Lung (tissue), 11 donors: ENCODE measurements at regions not wholly inside any gene's neighbourhood (a gene's known extent, or its start where the extent isn't known, plus 50 kb on each side); places are given as distances from the start of the nearest gene placed in this dataset.

Experiments used
- ATAC-seq: fragments of 200-7000 bp; cut with Tn5 transposase; one replicate; pipeline ENCODE4 v1.9.1; 2020; ENCODE audit warnings: moderate number of reproducible peaks; ENCODE audit not compliant: insufficient read depth, low FRiP score
- DNase-seq, 3 donors: peaks; one replicate each; pipeline ENCODE4 v3.0.0-alpha.2; 2013 to 2017
- H3K27ac ChIP-seq, 2 donors: one replicate each; pipeline ENCODE4 v1.5.1; 2013; ENCODE audit warnings: mild to moderate bottlenecking in 2 of 2, moderate library complexity in 2 of 2, control low read depth in 1 of 2, inconsistent platforms in 1 of 2, low read depth in 1 of 2, low read length in 1 of 2
- H3K27me3 ChIP-seq, 3 donors: one replicate each; pipeline ENCODE4 v1.5.1; 2013; ENCODE audit warnings: low read length in 2 of 3; ENCODE audit not compliant: control insufficient read depth in 3 of 3, insufficient read depth in 3 of 3
- H3K36me3 ChIP-seq, 4 donors: one replicate each; pipeline ENCODE4 v1.5.1; 2013; ENCODE audit warnings: low read length in 4 of 4, mild to moderate bottlenecking in 1 of 4, moderate library complexity in 1 of 4; ENCODE audit not compliant: control insufficient read depth in 4 of 4, insufficient read depth in 4 of 4
- H3K4me1 ChIP-seq, 5 donors: one replicate each; pipeline ENCODE4 v1.5.1; 2013; ENCODE audit warnings: low read length in 5 of 5, mild to moderate bottlenecking in 2 of 5, moderate library complexity in 1 of 5; ENCODE audit not compliant: control insufficient read depth in 5 of 5, insufficient read depth in 5 of 5
- H3K4me3 ChIP-seq: one replicate; pipeline ENCODE4 v1.5.1; 2013; ENCODE audit warnings: mild to moderate bottlenecking, control low read depth, moderate library complexity
- H3K9ac ChIP-seq, 2 donors: one replicate each; pipeline ENCODE4 v1.5.1; 2013; ENCODE audit warnings: low read length in 2 of 2, control low read depth in 1 of 2; ENCODE audit not compliant: insufficient read depth in 1 of 2
- H3K9me3 ChIP-seq, 4 donors: one replicate each; pipeline ENCODE4 v1.5.1; 2013; ENCODE audit warnings: low read length in 3 of 4, mild to moderate bottlenecking in 1 of 4, moderate library complexity in 1 of 4; ENCODE audit not compliant: control insufficient read depth in 4 of 4, insufficient read depth in 3 of 4
- WGBS, 2 donors: extraction: QIAGEN DNeasy Blood & Tissue Kit; methylation state at CpG; one replicate each; pipeline ENCODE4 v1.1.7; 2013; 5-methylcytosine and 5-hydroxymethylcytosine counted together
- TF ChIP-seq, protein P1 (sequence below): IDR thresholded peaks from 2 replicates; pipeline ENCODE4 v1.5.1; 2012; ENCODE audit warnings: mild to moderate bottlenecking; ENCODE audit errors: control extremely low read depth, extremely low read depth
- donor health status: control.
- donor health status: control.
- donor health status: Bipolar disorder and iron deficiency.
- donor health status: healthy.
- donor health status: DM: yes; HTN: yes; CAD: no.

DNA sequence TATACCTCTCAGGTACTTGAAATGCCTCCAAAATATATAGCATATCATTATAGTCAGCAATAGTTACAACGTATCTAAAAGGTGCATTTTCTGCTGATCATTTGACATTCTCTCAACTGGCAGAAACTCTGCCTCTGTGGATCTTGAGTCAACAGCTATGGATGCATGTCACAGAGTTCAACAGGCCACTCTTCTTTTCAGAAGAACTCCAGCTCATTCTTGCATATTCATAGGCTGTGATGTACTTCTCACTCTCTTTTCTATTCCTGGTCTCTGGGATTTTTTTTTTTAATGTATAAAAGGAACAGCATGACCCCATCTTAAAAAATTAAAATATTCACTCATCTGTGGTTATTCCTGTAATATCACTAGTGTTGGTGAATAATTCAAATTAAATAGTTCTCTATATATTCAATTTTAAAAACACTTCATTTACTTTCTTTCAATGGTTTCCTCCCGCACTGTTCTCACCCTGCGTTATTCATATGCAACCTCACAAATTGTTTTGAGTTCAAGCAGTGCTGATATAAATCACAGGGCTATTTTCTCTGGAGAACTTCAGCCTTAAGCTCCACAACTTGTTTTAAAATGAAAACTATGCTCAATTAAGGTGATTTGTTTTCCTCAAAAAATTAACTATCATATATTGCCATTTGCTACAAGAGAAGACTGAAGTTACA, 1111.2 kb upstream of the ADGRL3 start:
- 61 to 71% methylated on average over 3 of the region's 3 CpGs for WGBS, 2 donors
- ATAC-seq (no peak), DNase-seq (no peak)
- no peaks in the 10 kb centered on the region for H3K4me1 ChIP-seq
- no peak overlapping the region for H3K4me3 ChIP-seq
- TF ChIP-seq, protein P1, sequence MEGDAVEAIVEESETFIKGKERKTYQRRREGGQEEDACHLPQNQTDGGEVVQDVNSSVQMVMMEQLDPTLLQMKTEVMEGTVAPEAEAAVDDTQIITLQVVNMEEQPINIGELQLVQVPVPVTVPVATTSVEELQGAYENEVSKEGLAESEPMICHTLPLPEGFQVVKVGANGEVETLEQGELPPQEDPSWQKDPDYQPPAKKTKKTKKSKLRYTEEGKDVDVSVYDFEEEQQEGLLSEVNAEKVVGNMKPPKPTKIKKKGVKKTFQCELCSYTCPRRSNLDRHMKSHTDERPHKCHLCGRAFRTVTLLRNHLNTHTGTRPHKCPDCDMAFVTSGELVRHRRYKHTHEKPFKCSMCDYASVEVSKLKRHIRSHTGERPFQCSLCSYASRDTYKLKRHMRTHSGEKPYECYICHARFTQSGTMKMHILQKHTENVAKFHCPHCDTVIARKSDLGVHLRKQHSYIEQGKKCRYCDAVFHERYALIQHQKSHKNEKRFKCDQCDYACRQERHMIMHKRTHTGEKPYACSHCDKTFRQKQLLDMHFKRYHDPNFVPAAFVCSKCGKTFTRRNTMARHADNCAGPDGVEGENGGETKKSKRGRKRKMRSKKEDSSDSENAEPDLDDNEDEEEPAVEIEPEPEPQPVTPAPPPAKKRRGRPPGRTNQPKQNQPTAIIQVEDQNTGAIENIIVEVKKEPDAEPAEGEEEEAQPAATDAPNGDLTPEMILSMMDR, result no peak
- H3K27me3 ChIP-seq, result no peaks in the 10 kb centered on the region
- H3K9ac ChIP-seq, result no peak overlapping the region
- no peak overlapping the region for H3K27ac ChIP-seq
- no peaks in the 10 kb centered on the region for H3K9me3 ChIP-seq
- no peaks in the 10 kb centered on the region for H3K36me3 ChIP-seq

DNA sequence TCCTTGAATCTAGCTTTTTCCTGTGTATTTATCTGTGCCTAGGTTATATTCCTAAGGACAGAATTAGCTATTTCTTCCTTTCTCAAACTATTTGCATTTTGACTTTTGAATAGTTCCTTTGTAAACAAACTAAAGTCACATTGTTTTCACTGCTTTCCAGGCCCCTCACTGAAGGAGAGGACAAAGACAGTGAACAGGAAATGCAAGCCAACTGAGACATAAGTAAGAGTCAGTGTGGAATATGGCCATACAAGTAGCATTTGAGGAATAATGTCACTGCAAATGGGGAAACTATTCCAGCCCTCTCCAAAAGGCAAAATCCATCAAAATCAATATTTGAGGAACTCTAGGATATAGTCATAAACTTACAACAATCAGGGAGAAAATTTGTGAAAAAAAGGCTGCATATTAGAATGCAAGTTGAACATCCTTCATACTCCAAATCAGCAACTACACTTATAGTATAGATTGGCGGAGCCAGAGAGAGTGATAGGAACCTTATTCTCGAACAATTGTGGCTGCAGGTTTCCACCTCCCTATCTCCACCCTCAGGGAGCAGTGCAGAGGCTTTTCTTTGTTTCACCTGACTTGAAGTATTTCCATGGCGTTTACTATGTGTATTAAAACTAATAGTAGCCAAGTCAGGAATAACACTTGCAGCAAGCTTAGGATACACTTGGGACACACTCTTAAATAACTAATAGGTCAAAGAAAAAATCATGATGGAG, 1110.4 kb upstream of the ADGRL3 start:
- no peak overlapping the region for H3K9ac ChIP-seq
- H3K27ac ChIP-seq, result no peak overlapping the region
- H3K36me3 ChIP-seq, result no peaks in the 10 kb centered on the region
- H3K27me3 ChIP-seq, result no peaks in the 10 kb centered on the region
- DNase-seq (no peak), ATAC-seq (no peak)
- H3K4me1 ChIP-seq, result no peaks in the 10 kb centered on the region
- no peak overlapping the region for H3K4me3 ChIP-seq
- no peaks in the 10 kb centered on the region for H3K9me3 ChIP-seq
- TF ChIP-seq, protein P1, result no peak
- 67 to 69% methylated on average over 3 of the region's 3 CpGs for WGBS, 2 donors

DNA sequence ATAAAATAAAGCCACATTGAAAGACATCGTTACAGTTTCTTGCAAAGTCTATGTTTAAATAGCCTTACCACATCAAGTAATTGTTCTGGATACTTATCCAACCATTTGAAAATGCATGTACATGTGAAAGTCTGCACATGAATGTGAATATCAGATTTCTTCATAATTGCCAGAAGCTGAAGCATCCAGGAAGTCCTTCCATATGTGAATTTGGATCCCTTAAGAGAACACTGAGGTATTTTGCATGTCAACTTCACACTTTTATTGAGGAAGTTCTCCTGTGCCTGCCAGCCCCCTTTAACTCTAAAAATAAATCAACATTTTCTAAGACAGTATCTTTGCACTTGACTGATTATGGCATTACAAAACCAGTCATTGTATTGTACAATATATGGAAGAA, 1103.5 kb upstream of the ADGRL3 start:
- Histone ChIP-seq H3K27me3 (no peaks in the 10 kb centered on the region), H3K36me3 (no peaks in the 10 kb centered on the region), H3K9me3 (no peaks in the 10 kb centered on the region), H3K4me3 (no peak overlapping the region), H3K4me1 (no peaks in the 10 kb centered on the region), H3K27ac (no peak overlapping the region), H3K9ac (no peak overlapping the region)
- TF ChIP-seq, protein P1, result no peak
- DNase-seq, result no peak
- ATAC-seq, result no peak
- WGBS, 2 donors, result 0% methylated on average over 1 of the region's 1 CpG
